Spleen (tissue), 11 donors: ENCODE measurements at regions not wholly inside any gene's neighbourhood (a gene's known extent, or its start where the extent isn't known, plus 50 kb on each side); places are given as distances from the start of the nearest gene placed in this dataset.

Source experiments
- DNase-seq: peaks from one replicate; pipeline ENCODE4 v3.0.0-alpha.2; 2020
- H3K27ac ChIP-seq, 8 donors: fragments of 200-600 bp; sonication (generic) in 7 of 8; 1 replicate in 4 of 8; 2 replicates in 4 of 8; pipeline versions ENCODE4 v1.5.0 to v1.8.0; 2016 to 2021; ENCODE audit warnings: inconsistent platforms in 4 of 8, mild to moderate bottlenecking in 4 of 8, moderate library complexity in 1 of 8
- H3K27me3 ChIP-seq, 7 donors: fragments of 200-600 bp; sonication (generic) in 6 of 7; replicated peaks in 1 of 7; 1 replicate in 4 of 7; 2 replicates in 3 of 7; pipeline versions ENCODE4 v1.5.0 to v1.8.0; 2016 to 2021; ENCODE audit warnings: inconsistent platforms in 3 of 7, mild to moderate bottlenecking in 1 of 7
- H3K36me3 ChIP-seq, 6 donors: fragments of 200-600 bp; sonication (generic) in 5 of 6; 1 replicate in 4 of 6; 2 replicates in 2 of 6; pipeline versions ENCODE4 v1.5.0 to v1.8.0; 2016 to 2021; ENCODE audit warnings: inconsistent platforms in 2 of 6
- H3K4me1 ChIP-seq, 6 donors: fragments of 200-600 bp; sonication (generic) in 5 of 6; 1 replicate in 3 of 6; 2 replicates in 3 of 6; pipeline versions ENCODE4 v1.5.0 to v1.8.0; 2016 to 2021; ENCODE audit warnings: inconsistent platforms in 3 of 6
- H3K4me3 ChIP-seq, 8 donors: fragments of 200-600 bp; sonication (generic) in 7 of 8; 1 replicate in 4 of 8; 2 replicates in 4 of 8; pipeline versions ENCODE4 v1.5.0 to v1.8.0; 2016 to 2021; ENCODE audit warnings: inconsistent platforms in 4 of 8, mild to moderate bottlenecking in 4 of 8, moderate library complexity in 2 of 8
- H3K9me3 ChIP-seq, 8 donors: fragments of 200-600 bp; sonication (generic) in 7 of 8; 1 replicate in 4 of 8; 2 replicates in 4 of 8; pipeline versions ENCODE4 v1.5.0 to v1.8.0; 2016 to 2021; ENCODE audit warnings: inconsistent platforms in 4 of 8
- POLR2A ChIP-seq, 3 donors: fragments of 450-650 bp; IDR thresholded peaks; one replicate each; pipeline ENCODE4 v1.5.1; 2017; ENCODE audit warnings: antibody characterized with exemption in 3 of 3, mild to moderate bottlenecking in 1 of 3
- POLR2AphosphoS5 ChIP-seq, 3 donors: sonication (generic); formaldehyde crosslinking; IDR thresholded peaks; one replicate each; pipeline ENCODE4 v1.5.1; 2017; ENCODE audit warnings: antibody characterized with exemption in 3 of 3
- WGBS, 5 donors: extraction: QIAGEN DNeasy Blood & Tissue Kit in 3 of 5; methylation state at CpG; one replicate each; pipeline versions ENCODE4 v1.1.5 to v1.1.7; 2013 to 2018; 5-methylcytosine and 5-hydroxymethylcytosine counted together
- intact Hi-C: fragments of 100-400 bp; cut with DNase I; formaldehyde crosslinking; loops from one replicate; pipeline ENCODE4 v1.15.0; 2023; ENCODE audit warnings: low total_unique reads
- TF ChIP-seq, protein P1 (sequence below), 11 experiments: fragments of 200-600 bp in 7 of 11; fragments of 450-650 bp in 4 of 11; sonication (generic) in 4 of 11; IDR thresholded peaks in 8 of 11; conservative IDR thresholded peaks in 3 of 11; 1 replicate in 7 of 11; 2 replicates in 4 of 11; pipeline versions ENCODE4 v1.4.0 to v1.8.0; 2016 to 2021; ENCODE audit warnings: antibody characterized with exemption in 11 of 11, inconsistent platforms in 4 of 11, mild to moderate bottlenecking in 1 of 11
- donor health status: healthy with polysubstance abuse.
- donor health status: DM: no; HTN: no; CAD: no; lungs with moderate emphysema.
- donor health status: DM: no; HTN: no; CAD: no.
- donor health status: Bipolar disorder and iron deficiency.
- donor health status: healthy.
- donor health status: DM: no; HTN: no; CAD: no.
- donor health status: DM: yes; HTN: yes; CAD: no.

GRCh38 chr20:7523288-7523687, 417.0 kb downstream of the HAO1 start:
- intact Hi-C loops = no loop called here
- no peak overlapping the region for H3K27ac ChIP-seq
- no peaks in the 10 kb centered on the region for H3K36me3 ChIP-seq
- H3K9me3 ChIP-seq = peaks cover 0 to 12% (median 4%) of the 10 kb centered on the region in 8 donors
- no peak for DNase-seq
- no peaks in the 10 kb centered on the region for H3K4me1 ChIP-seq
- H3K4me3 ChIP-seq = no peak overlapping the region
- no peaks in the 10 kb centered on the region for H3K27me3 ChIP-seq
- TF ChIP-seq, protein P1, sequence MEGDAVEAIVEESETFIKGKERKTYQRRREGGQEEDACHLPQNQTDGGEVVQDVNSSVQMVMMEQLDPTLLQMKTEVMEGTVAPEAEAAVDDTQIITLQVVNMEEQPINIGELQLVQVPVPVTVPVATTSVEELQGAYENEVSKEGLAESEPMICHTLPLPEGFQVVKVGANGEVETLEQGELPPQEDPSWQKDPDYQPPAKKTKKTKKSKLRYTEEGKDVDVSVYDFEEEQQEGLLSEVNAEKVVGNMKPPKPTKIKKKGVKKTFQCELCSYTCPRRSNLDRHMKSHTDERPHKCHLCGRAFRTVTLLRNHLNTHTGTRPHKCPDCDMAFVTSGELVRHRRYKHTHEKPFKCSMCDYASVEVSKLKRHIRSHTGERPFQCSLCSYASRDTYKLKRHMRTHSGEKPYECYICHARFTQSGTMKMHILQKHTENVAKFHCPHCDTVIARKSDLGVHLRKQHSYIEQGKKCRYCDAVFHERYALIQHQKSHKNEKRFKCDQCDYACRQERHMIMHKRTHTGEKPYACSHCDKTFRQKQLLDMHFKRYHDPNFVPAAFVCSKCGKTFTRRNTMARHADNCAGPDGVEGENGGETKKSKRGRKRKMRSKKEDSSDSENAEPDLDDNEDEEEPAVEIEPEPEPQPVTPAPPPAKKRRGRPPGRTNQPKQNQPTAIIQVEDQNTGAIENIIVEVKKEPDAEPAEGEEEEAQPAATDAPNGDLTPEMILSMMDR (IDR thresholded peaks at IDR 0.05 in 8 of 11, conservative IDR thresholded peaks at IDR 0.05 in 3 of 11) = no peak
- TF ChIP-seq POLR2AphosphoS5 (IDR thresholded peaks at IDR 0.05) (no peak), POLR2A (IDR thresholded peaks at IDR 0.05) (no peak)

- Histone ChIP-seq H3K4me1 (no peaks in the 10 kb centered on the region), H3K9me3 (no peaks in the 10 kb centered on the region), H3K36me3 (no peaks in the 10 kb centered on the region), H3K27me3 (no peaks in the 10 kb centered on the region), H3K27ac (no peak overlapping the region), H3K4me3 (no peak overlapping the region)
- intact Hi-C loops = no loop called here
- DNase-seq = no peak
- TF ChIP-seq, protein P1 (IDR thresholded peaks at IDR 0.05 in 8 of 11, conservative IDR thresholded peaks at IDR 0.05 in 3 of 11) = no peak
- no peak for TF ChIP-seq POLR2A (IDR thresholded peaks at IDR 0.05)
- TF ChIP-seq POLR2AphosphoS5 (IDR thresholded peaks at IDR 0.05) = no peak
These were observed 400.2 kb downstream of the HAO1 start for GRCh38 chr20:7540018-7540417.

- Histone ChIP-seq H3K27me3 (no peaks in the 10 kb centered on the region), H3K9me3 (peaks cover 0 to 4% (median 0%) of the 10 kb centered on the region in 8 donors), H3K4me1 (no peaks in the 10 kb centered on the region), H3K36me3 (no peaks in the 10 kb centered on the region), H3K27ac (no peak overlapping the region), H3K4me3 (no peak overlapping the region)
- intact Hi-C loops = no loop called here
- no peak for DNase-seq
- TF ChIP-seq, protein P1 (IDR thresholded peaks at IDR 0.05 in 8 of 11, conservative IDR thresholded peaks at IDR 0.05 in 3 of 11) = no peak
- no peak for TF ChIP-seq POLR2AphosphoS5 (IDR thresholded peaks at IDR 0.05)
- no peak for TF ChIP-seq POLR2A (IDR thresholded peaks at IDR 0.05)
- 60 to 90% (median 81%) methylated on average over 2 of the region's 2 CpGs for WGBS, 5 donors
These were observed 399.3 kb downstream of the HAO1 start for GRCh38 chr20:7540923-7541322.

GRCh38 chr20:7571101-7571500, 369.2 kb downstream of the HAO1 start:
- no peak overlapping the region for H3K4me3 ChIP-seq
- no peaks in the 10 kb centered on the region for H3K4me1 ChIP-seq
- H3K27ac ChIP-seq = no peak overlapping the region
- no peak for DNase-seq
- no peaks in the 10 kb centered on the region for H3K36me3 ChIP-seq
- no peaks in the 10 kb centered on the region for H3K9me3 ChIP-seq
- intact Hi-C loops = no loop called here
- no peaks in the 10 kb centered on the region for H3K27me3 ChIP-seq
- WGBS, 5 donors = 69 to 82% (median 75%) methylated on average over 3 of the region's 3 CpGs
- TF ChIP-seq, protein P1 (IDR thresholded peaks at IDR 0.05 in 8 of 11, conservative IDR thresholded peaks at IDR 0.05 in 3 of 11) = no peak
- no peak for TF ChIP-seq POLR2AphosphoS5 (IDR thresholded peaks at IDR 0.05)
- TF ChIP-seq POLR2A (IDR thresholded peaks at IDR 0.05) = no peak
